GM10248 (cell line): ENCODE measurements at regions not wholly inside any gene's neighbourhood (a gene's known extent, or its start where the extent isn't known, plus 50 kb on each side); places are given as distances from the start of the nearest gene placed in this dataset.

Experiments used
- CTCF ChIA-PET: fragments of 300-600 bp; sonication (Branson Sonifier 250); formaldehyde crosslinking; extraction: SDS; loops from one replicate; lab custom pipeline; 2021; ENCODE audit warnings: antibody characterized with exemption; lab: Yijun Ruan, JAX
- POLR2A ChIA-PET: fragments of 350-650 bp; sonication (Branson Sonifier 250); formaldehyde crosslinking; extraction: SDS; loops from one replicate; lab custom pipeline; 2020; ENCODE audit warnings: antibody characterized with exemption; lab: Yijun Ruan, JAX
- DNase-seq: peaks from one replicate; pipeline ENCODE4 v3.0.0; 2012; ENCODE audit errors: extremely low spot score
- CTCF ChIP-seq: IDR thresholded peaks from 2 replicates; pipeline ENCODE4 v1.5.1; 2012; ENCODE audit warnings: mild to moderate bottlenecking, low read depth; ENCODE audit errors: extremely low read depth, missing control alignments, control extremely low read depth

- POLR2A ChIA-PET, result no interaction called here
These were observed 53.7 kb upstream of the TMX4 start for GRCh38 chr20:8073024-8073832.

GRCh38 chr20:8074931-8075330, 55.4 kb upstream of the TMX4 start:
- no peak for TF ChIP-seq CTCF
- ChIA-PET POLR2A (no interaction called here), CTCF (interaction anchor here (0.8 to 1.5 kb wide), 2 partner anchors 9 to 12 kb away, joined by 3 to 4 read pairs; no protein-coding TSS in a partner anchor)
- no peak for DNase-seq

More at GRCh38 chr20:8073024-8073832, 53.7 kb upstream of the TMX4 start:
- CTCF ChIA-PET, result interaction anchor here (1.4 kb wide), 1 partner anchor 15 kb away, joined by 3 read pairs; no protein-coding TSS in a partner anchor
- no peak for TF ChIP-seq CTCF
- no peak for DNase-seq

DNA sequence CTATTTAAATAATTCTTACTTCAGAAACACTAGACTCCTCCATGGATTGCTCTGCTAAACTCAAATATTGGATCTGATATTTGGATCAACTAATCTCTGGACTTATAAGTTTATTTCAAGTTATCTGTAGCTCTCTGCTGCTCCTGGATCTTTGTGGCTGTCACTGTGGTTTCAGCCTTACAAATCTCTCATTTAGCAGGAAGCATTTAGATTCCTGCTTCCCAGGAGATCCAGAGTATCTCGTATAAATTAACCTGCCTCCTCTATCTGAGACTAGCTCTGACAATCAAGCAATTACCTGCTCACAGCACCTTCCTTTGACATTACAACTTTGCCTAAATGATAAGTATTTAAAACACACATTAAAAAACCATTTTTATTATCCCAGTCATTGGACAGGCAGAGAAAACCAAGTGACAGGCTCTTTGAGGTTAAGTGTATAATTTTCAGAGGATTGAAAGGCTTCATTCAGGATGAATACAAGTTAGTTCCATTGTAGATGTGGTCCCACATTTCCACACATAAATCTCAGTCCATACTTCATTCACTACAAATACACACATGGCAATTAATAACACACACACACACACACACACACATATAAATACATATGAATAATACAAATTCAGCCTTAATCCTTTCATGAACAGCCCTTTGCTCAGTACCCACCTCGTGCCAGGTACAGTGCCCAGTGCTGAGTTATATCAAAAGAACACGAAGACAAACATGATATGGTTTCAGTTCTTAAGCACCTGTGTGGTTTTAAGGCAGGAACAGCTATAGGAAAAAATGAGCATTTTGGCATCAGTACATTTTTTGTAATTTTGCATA, 55.5 kb upstream of the PLCB1 start:
- ChIA-PET POLR2A (no interaction called here), CTCF (interaction anchor here (1.5 kb wide), 1 partner anchor 11 kb away, joined by 3 read pairs; no protein-coding TSS in a partner anchor)
- no peak for TF ChIP-seq CTCF
- DNase-seq, result no peak

DNA sequence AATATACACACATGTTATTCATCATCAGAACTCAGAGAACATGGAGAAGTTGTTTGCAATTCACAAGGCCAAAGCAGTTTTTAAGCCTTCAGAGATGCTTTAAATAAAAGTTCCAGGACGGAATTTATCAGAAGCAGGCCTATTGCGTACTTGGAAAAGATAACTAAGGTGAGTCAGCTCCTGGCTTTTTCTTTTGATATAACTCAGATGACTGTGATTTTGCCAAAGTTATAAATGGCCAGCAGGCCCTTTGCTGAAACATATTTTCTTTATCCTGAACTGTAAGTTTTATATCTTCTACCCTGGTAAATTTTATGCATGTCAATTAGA, 55.0 kb upstream of the PLCB1 start:
- CTCF ChIA-PET, result no interaction called here
- no peak for TF ChIP-seq CTCF
- POLR2A ChIA-PET, result no interaction called here
- DNase-seq, result no peak

- no peak for DNase-seq
- CTCF ChIA-PET, result no interaction called here
- no peak for TF ChIP-seq CTCF
- POLR2A ChIA-PET, result no interaction called here
These were observed 53.5 kb upstream of the PLCB1 start for GRCh38 chr20:8078528-8078914.

GRCh38 chr20:8079976-8080375, 52.1 kb upstream of the PLCB1 start:
- ChIA-PET POLR2A (no interaction called here), CTCF (no interaction called here)
- DNase-seq, result no peak
- TF ChIP-seq CTCF, result no peak
